ENCODE measurements at regions not wholly inside any gene's neighbourhood (a gene's known extent, or its start where the extent isn't known, plus 50 kb on each side); places are given as distances from the start of the nearest gene placed in this dataset.
A peak's percentile ranks its signal among the peaks of the same experiment; 100 is the strongest.

GRCh38 chr3:157718800-157719199 lies 215.6 kb upstream of the VEPH1 start:
- TF ChIP-seq CTCF (conservative IDR thresholded peaks at IDR 0.05) (no peak), ZFX (IDR thresholded peaks at IDR 0.05) (no peak)

DNA sequence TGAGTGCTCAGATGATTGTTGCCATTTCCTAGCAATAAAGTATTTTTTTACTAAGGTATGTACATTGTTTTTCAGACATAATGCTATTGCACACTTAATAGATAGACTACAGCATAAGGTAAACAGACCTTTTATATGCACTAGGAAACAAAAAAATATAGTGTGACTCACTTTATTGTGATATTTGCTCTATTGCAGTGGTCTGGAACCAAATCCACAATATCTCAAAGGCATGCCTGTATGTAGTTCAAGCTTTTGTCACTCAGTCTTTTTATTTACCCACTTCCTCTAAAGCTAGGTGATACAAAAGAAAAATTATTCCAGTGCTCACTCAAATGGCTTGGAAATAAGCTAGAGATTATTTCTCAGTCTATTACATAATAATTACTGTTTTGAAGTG lies 209.9 kb upstream of the VEPH1 start:
- H3K27ac ChIP-seq = no peak overlapping the region
- no peak for TF ChIP-seq CTCF (conservative IDR thresholded peaks at IDR 0.05)
- no peak for TF ChIP-seq ZFX (IDR thresholded peaks at IDR 0.05)

More at GRCh38 chr3:157718800-157719199, 215.6 kb upstream of the VEPH1 start:
- no peak overlapping the region for H3K27ac ChIP-seq

GRCh38 chr3:157705258-157705657 lies 202.0 kb upstream of the VEPH1 start:
- no peak overlapping the region for H3K27ac ChIP-seq
- TF ChIP-seq ZFX (IDR thresholded peaks at IDR 0.05) = no peak
- no peak for TF ChIP-seq CTCF (conservative IDR thresholded peaks at IDR 0.05)

GRCh38 chr3:157700405-157700804 lies 197.2 kb upstream of the VEPH1 start:
- TF ChIP-seq CTCF (conservative IDR thresholded peaks at IDR 0.05) = peak; percentile 28; the same call in 1 of the 2 replicates
- no peak for TF ChIP-seq ZFX (IDR thresholded peaks at IDR 0.05)
- H3K27ac ChIP-seq = no peak overlapping the region

- TF ChIP-seq ZFX (IDR thresholded peaks at IDR 0.05) (no peak), CTCF (conservative IDR thresholded peaks at IDR 0.05) (no peak)
- no peak overlapping the region for H3K27ac ChIP-seq
These were observed 192.4 kb upstream of the VEPH1 start for GRCh38 chr3:157695586-157695985.

- no peak overlapping the region for H3K27ac ChIP-seq
- TF ChIP-seq CTCF (conservative IDR thresholded peaks at IDR 0.05) = no peak
- no peak for TF ChIP-seq ZFX (IDR thresholded peaks at IDR 0.05)
These were observed 191.9 kb upstream of the VEPH1 start for GRCh38 chr3:157695103-157695502.

GRCh38 chr3:157693762-157694161 lies 190.5 kb upstream of the VEPH1 start:
- H3K27ac ChIP-seq = no peak overlapping the region
- TF ChIP-seq ZFX (IDR thresholded peaks at IDR 0.05) = no peak
- no peak for TF ChIP-seq CTCF (conservative IDR thresholded peaks at IDR 0.05)
